ENCODE measurements at regions not wholly inside any gene's neighbourhood (a gene's known extent, or its start where the extent isn't known, plus 50 kb on each side); places are given as distances from the start of the nearest gene placed in this dataset.
A peak's percentile ranks its signal among the peaks of the same experiment; 100 is the strongest.

DNA sequence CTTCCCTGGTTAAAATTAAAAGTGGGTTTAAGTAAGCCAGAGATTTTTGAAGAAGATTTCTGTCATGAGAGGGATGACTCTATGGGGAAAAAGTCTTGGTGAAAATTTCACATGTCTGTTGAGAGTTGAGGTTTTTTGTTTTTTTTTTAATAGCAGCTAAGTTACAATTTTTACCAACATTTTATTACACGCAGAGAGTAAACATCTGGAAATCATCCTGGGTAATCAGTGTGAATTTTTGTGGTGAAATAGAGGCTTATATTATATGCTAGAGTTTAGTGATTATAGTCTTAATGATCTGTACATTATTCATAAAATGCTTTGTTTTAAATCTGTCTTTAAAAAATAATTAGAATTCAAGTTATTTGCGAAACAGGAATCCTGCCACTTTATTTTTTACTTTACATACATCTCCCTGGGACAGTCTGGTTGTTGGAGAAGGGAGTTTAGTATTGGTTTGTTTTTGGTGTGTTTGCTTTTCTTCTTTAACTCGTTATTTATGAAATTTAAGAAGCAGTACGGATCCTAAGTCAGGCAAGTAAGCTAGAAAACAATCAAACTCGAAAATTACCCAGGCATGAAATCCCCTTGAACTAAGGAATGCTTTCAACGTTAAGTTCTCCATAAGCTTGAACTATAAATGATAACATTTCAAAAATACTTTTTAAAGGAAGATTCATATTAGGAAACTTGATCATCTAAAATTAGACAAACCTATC lies 143.4 kb upstream of the TSC22D2 start:
- no peak for DNase-seq

DNA sequence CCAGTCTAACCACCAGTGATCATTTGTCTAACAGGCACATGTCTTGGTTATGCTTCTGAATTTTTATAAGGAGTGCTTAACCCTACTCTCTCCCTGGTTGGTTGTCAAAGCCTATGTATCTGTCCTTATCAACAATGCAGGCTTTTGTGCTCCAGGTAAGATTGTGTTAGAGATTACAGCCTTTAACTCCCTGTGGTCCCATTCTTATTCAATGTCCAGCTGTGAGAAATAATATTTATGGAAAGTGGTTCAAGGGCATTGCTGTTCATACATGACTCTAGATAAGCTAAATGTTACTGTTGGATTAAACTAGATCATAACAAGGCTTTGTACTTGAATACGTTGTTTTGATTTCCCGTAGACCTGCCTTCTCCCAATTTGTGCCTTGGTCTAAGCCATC lies 146.1 kb upstream of the TSC22D2 start:
- DNase-seq = no peak

DNA sequence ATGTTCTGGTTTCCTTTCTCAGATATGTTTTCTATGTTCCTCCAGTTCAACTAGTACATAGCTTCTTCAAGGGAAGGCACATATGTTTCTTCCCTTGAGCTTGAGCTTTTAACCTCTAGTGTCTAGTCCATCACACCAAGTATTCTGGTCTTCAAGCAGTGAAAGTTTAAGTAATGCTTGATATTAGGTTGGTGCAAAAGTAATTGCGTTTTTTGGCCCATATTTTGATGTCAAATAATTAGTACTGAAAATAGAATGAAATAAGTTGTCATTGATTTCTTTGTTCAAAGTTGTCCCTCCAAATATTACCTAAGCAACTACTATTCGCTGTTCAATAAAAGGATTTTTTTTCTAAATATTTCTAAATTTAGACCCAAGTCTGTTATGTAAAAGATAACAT lies 146.7 kb upstream of the TSC22D2 start:
- DNase-seq = no peak

DNA sequence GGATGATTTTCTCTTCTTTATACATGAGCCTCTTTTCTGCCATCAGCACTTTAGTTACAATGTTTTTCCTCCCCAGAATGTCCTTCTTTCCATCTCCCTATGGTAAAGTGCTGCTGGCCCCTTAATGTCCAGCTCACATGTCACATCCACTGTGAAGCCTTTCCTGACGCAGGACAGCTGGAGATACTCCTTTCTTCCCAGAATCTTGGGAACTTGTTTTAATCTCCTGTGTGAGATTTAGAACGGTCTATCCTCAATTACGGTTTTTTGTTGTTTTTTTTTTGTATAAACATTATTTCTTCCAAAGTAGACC lies 147.7 kb upstream of the TSC22D2 start:
- no peak for DNase-seq

DNA sequence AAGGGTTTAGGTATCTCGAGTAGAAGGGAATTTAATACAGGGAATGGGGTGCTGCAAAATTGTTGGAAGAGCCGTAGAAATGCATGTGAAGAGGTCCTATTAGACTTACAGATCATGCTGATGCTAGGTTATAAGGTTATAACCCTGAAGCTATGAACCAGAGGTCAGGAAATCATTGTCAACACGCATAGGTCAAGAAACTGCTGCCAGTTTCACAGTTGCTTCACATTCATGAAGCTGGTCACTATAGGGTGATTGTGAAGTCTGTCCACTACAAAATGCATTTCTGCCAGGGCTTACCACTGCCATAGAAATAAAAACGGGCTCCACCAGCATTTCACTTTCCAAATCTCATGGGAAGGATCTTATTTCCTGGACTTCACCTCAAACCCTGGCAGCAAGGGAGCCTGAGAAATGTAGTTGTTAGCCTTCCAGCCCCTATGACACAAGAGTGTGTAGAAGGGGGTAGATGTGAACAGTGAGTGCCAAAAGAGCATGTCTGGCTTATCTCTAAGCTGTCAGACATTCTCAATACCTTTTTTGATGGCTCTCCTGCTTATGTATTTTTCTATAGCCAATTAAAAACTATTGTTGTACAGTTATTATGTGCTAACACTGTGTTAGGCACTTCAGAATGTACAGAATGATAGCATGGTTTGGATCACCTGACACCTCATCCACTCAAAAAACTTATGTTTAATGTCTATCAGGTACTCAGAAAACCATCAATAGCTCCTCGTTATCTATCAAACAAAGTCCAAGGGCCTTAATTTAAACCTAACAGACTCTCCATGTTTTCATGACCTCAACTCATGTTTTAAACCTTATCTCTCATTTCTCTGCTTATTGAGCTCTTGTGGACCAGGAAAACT lies 148.3 kb upstream of the TSC22D2 start:
- no peak for DNase-seq

DNA sequence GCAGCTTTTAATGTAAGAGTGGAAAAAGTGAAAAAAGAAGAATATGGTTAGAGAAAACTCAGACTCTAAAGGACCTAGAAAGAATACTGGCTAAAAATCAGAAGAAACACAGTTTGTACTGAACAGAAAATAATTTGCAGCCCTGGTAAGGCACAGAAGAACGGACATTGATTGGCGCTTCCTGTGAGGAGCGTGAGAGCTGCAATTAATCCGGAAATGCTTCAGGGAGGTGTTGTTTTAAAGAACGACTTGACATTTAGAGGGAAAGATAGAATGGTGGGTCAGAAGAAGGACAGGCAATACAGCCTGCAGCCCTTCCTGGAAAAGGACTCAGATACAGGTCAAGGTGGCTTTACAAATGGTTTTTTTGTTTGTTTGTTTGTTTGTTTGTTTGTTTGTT lies 151.3 kb upstream of the TSC22D2 start:
- no peak for DNase-seq

DNA sequence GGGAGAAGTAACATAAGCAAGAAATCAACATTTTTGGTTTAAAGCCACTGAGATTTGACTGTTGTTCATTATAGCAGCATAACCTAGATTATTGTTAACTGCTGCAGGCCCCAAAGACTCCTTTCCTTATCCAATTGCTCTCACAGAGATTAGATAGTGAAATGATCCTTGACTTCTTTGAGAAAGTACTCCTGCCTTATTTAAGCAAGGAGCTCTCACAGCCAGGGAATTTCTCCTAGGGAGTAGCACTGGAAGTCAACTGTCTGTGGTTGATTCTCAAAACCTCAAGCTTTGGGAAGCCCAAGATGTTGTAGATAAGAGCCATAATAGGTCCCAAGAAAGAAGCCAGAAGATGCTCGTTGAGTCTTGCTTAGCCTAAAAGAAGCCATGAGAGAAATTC lies 151.8 kb upstream of the TSC22D2 start:
- DNase-seq = no peak

DNA sequence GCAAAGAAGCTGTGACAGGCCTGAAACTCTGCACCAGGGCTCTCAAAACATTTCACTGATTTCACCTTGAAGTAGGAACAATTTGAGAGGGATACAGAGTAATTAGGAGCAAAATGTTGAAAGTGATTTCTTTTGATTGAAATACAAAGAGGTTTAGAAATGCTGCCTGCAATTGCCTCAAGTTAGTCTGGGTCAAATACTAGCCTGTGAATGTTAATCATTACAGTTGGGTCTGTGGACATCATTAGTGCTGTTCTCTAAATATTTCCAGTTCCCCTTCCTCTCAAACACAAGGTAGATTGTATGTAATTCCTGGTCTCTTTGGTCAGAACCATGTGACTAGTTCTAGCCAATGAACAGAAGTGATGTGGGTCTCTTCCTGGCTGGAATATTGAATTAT lies 152.3 kb upstream of the TSC22D2 start:
- no peak for DNase-seq

DNA sequence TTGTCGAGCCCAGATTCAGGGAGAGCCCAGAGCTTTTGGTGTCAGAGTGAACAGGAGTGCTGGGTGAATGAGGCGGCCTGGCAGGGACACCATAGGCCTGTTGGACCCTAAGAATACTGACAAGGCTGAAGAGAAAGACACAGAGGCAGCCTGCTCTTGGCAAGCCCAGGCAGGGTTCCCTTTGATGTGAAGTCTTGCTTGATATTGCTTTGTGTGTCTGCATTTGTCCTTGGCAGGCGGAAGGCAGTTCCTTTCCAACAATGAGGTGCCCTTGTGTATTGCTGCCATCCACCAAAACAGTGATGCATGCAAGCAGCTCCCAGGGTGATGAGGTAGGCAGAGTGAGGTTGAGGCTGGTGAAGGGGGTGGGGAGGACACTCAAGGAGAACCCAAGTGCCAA lies 152.7 kb upstream of the TSC22D2 start:
- no peak for DNase-seq

DNA sequence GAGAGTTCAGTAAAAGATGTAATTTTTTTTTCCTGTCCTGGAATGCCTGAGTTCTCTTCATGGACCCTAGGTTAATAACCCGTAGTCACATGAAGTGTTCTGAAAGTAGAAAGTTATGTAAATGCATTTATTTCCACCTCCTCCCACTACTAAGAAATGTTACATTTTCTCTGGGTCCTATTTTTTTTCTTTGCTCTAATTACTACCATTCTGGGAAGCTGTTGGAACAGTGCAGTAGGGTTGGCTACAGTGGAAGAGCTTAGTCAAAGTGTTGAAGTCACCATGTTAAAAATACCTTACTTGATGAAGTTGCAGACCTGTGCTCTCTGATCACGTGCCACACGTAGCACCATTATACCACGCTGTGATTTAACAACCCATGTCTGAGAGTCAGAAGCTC lies 153.8 kb upstream of the TSC22D2 start:
- no peak for DNase-seq

DNA sequence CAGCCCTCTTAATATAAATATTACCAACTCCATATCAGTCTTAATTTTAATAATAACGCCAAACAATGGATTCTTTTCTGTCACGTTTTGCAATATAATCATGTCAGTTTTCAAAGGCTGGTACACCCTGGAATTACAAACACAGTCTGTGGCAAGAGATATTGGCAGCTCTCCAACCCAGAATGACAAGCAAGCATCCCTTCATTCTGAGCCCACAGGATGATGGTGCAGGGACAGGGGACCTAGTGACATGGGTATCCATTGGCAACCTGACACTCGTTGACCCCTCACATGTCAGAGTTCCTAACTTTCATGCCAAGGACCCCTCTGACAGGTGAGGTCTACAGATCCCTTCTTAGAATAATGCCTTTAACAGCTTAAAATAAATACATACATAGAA lies 154.5 kb upstream of the TSC22D2 start:
- peak; percentile 13 to 26 (median 17) for DNase-seq

DNA sequence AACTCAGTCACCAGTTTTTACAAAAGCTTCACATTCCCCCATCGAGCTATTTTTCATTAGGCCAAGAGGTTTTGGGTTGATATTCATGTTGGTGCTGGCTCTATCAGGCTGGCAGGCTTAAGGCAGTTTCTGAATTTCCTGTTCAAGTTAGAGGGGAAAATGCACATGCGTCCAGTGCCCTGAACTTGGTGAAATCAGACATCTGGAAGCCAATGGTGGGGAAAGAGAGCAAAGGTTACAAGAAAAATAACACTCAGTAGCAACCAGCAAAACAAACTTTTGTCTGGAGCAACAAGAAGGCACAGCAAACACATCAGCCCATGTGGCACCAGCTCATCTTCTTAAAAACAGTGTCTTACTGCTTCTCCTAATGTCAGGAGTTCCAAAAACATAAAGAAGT lies 155.6 kb upstream of the TSC22D2 start:
- DNase-seq = no peak

DNA sequence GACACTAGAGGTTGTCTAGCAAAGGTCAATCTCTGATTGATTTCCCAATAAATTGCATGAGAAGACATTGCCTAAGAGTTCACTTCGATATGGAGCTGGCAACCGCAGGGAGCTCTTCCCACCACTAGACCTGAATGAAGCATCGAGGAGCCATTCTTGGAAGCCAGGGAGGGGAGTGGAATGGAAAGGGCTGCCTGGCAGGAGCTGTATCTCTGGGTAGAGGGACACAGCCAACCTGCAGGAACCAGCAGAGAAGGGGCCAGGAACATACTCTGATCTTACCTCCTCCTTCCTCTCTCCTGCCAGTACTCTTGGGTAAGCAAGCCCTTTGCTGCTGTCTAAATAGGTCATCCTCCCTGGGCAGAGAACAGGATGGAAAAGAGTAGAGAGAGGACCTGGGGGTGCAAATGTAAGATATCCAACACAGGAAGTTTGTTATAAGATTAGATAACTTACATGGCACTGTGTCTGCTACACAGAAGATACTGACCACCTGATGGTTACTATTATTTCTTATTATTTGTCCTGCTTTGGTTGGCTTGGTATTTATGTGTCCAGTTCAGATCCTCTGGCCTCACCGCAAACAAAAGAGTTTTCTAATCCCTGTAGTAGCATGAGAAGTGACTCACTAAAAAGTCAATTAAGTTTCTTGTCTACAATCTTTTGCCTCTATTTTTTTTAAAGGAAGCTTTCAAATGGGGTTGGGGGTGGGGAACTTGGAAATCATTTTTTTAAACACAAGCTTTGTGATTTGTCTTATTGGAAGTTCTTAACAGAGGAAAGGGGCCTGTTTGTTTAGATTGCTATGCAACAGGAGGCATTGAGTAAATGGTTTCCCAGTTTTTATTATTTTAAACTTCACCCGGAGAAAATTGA lies 156.7 kb upstream of the TSC22D2 start:
- DNase-seq = no peak

DNA sequence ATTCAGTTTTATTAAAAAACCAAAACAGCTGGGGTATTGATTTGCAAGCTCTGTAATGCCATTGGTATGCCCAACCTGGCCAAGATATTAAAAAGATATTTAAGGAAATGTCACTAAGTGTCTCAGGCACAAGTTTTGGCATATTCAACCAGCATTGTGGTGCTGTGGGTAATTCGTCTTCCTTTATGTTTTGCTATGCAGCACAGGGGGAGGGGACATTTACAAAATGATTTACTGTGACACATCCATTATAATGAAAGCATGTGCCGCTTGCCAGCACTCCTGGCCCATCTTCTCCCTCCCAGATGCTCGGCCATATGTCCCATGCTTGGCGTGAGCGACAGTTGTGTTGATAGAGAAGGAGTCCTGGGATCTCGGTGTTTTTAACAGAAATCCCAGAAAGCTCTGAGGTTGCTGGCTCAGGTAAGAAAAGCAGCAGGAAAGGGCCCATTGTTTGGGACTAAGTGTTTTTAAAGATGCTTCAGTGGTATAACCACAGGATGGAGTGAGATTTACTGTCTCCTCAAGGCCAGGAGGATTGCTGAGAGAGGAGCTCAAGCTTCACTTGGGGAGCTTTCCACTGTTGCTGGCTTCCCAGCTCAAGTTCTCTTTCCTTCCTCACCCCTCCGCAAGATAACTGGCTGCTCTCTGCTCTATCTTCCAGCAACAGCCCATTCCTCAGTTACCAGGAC lies 158.2 kb upstream of the TSC22D2 start:
- DNase-seq = no peak

DNA sequence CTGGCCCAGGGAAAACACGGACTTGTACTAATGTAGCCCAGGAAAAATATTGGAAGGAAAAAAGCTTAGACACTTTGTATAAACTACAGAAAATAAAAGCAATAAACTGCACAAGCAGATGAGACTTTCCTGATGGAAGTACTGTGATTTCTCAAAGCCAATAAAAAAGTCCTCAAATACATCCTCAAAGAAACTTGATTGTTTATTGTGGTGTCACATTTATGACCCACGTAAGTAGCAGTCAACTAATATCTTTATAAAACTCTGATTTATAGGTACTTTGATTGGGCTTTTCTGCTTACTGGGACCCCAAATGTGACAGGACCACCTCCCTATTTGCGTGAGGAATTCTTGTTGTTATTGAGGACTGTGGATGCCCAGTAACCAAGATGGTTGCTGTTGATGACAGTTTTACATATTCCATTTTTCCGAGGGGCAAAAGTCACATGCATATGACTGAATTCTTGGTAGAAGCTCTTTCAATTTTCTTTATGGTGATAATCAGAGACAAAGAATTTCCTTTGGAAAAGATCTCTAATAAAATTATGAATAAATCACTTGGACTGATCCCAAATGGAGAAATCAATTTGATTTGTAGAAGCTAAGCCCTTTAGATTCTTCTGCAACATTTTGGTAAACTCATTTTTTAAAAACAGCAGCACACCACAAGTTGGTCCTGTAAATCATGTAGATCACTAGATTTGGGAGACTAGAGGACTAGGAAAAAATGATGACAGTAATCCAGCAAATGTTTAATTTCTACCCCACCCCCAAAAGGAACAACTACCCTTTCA lies 159.0 kb upstream of the TSC22D2 start:
- DNase-seq = no peak

DNA sequence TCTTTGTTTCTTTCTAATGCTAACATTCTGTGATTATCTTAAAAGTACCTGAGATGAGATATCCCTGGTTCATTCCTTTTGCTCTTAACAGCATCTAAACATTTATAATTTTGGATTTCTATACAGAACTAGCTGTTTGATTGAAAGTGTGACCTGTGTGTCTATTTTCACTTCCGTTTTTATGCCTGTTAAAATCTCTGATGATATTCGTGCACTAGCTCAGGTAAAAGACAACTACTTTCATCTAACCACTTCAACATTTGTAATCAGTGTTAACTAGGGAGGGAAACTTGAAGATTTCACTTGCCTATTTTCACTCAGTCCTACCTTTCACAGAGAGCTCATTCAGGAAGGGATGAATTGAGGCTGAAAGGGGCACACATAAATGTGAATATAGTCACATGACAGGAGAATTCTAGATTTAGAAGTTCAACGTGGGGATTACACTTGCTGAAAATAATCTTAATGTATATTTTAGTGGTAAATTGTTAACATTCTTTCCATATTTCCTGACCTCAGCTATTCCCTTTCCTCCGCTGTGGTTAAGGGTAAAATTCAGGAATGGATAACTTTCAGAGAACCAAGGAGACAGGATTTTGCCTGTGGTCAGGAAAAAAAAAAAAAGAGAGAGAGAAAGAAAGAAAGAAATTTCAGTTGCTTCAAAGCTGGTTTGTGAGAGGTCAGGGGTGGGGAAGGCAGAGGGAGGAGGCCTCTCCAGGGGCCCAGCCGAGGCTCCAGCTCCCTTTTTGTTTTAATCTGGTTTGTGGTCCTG lies 159.8 kb upstream of the TSC22D2 start:
- DNase-seq = no peak

DNA sequence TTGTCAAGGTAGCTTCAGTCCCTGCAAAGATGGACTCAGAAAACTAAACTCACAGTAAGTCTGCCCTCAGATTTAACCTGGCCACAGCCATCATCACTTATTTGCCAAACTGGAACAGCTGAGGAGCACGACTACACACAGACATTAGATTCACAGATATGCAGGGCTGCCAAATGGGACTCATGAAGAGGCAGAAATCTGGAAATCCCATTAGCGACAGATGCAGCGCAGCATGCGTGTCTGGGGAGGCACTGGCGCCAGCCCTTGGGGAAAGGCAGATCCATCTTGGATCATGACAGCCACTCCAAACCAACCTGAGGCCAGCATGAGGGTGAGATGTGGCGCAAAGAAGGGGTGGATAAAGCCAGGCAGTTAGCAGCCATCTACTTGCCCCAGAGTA lies 160.7 kb upstream of the TSC22D2 start:
- no peak for DNase-seq

DNA sequence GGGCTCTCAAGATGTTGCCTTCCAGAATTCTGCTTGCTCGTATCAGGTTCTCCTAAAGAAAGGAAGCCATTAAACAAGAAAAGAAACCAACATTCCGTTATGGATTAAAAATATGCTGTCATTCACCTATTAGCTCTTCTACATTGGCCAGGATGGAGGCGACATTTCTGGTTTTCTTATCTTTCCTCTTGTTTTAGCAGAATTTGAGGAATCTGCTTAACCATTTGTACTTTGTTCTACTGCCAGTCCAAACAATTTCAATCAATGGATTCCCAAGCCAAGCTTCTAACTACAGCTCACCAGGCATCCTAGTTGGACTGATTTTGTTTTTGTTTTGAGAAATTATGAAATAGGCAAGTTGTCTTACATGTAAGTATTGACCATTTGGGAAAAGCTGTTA lies 164.6 kb upstream of the TSC22D2 start:
- DNase-seq = no peak

DNA sequence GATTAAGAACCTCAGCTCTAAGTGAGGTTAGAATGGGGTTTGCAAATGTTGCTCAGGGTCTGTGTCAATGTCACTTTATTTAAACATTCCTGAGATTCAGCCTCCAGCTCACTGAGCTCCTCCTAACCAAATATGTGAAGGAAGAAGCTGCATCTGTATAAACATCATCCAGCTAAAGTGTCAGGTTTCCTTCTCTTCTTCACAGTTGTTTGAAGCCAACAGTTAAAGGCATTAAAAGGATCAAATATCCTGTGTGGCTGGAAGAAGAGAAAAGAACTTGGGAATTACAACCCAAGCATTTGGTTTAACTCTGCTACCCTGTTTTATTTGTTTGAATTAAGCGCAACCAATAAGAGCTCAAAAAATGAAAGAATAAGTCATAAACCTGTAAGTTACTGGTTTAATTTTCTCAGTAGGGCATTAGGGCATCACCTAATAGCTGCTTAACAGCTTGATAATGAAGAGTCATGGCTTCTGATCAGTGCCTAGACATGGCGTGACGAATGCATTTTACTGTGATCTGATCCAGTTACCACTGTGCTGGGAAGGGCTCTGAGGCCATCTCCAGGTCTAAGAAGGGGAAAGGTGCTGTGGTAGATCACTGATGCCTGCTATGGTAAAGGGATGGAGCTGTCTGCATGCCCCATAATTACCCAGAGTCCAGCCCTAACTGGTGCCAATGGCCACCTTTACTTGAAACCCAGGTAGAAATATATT lies 165.7 kb upstream of the TSC22D2 start:
- no peak for DNase-seq

DNA sequence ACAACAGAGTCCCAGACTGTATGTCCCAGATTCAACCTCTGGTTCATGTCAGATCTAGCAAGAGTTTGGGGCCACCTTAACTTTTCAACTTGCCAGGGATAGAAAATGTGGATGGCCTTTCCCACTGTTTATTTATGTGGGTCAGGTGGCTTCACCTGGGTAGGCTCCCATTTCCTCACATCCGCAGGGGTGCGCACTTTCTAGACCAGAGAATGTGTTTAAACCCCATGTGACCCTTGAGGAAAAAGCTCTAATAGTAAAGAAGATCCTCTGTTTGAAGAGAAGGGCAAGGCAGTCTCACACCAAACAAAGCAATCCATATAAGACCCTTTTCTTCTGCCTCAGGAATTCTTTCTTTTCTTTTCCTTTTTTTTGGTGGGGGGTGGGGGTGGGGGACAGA lies 167.2 kb upstream of the TSC22D2 start:
- DNase-seq = no peak

DNA sequence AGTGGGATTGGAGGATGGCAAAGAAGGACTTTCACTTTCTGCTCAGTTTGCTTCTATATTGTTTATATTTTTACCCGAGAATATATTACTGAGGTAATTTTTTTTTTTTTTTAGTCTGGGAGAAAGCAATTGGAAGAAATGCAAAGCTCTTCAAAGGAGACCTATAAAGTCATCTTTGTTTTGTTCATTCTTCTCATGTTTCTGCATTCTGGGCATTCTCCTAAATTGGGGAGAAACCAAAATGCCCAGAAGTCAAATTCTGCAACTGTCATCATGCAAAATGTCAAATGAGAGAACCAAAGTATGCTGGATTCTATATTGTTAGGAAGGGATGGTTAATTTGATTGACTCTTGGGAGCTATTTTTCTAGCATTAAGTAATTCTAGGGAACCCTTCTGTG lies 168.3 kb upstream of the TSC22D2 start:
- no peak for DNase-seq
